Adrenal gland (tissue), 5 donors: ENCODE measurements at regions not wholly inside any gene's neighbourhood (a gene's known extent, or its start where the extent isn't known, plus 50 kb on each side); places are given as distances from the start of the nearest gene placed in this dataset.

Experiments
- CTCF ChIP-seq, 6 experiments: fragments of 450-650 bp in 4 of 6; fragments of 200-600 bp in 2 of 6; sonication (generic) in 1 of 6; IDR thresholded peaks; 1 replicate in 5 of 6; 2 replicates in 1 of 6; pipeline versions ENCODE4 v1.5.1 to v1.8.0; 2016 to 2021; ENCODE audit warnings: antibody characterized with exemption in 6 of 6, mild to moderate bottlenecking in 2 of 6, moderate library complexity in 1 of 6
- POLR2A ChIP-seq, 2 donors: fragments of 450-650 bp; IDR thresholded peaks; one replicate each; pipeline ENCODE4 v1.6.1; 2017; ENCODE audit warnings: antibody characterized with exemption in 2 of 2, mild to moderate bottlenecking in 2 of 2, moderate library complexity in 1 of 2
- donor health status: DM: no; HTN: no; CAD: no.

- TF ChIP-seq CTCF (IDR thresholded peaks at IDR 0.05) (no peak), POLR2A (IDR thresholded peaks at IDR 0.05) (no peak)
Observed at GRCh38 chr21:43332861-43333297, 94.1 kb downstream of the SIK1 start.
